Endothelial cell (in vitro differentiated cells): ENCODE measurements at regions not wholly inside any gene's neighbourhood (a gene's known extent, or its start where the extent isn't known, plus 50 kb on each side); places are given as distances from the start of the nearest gene placed in this dataset.
"Not testable (repeated sequence)": the region's sequence is repeated elsewhere in the genome, so short reads cannot be mapped to it uniquely, and the experiment has no call there.

Experiments
- DNase-seq: peaks from one replicate; pipeline ENCODE4 v3.0.0; 2021; ENCODE audit warnings: low spot score
- H3K27ac Mint-ChIP-seq: one replicate; pipeline ENCODE4 v1.8.0; 2021; ENCODE audit warnings: mixed read lengths, inconsistent platforms; ENCODE audit not compliant: unreplicated experiment
- H3K27me3 Mint-ChIP-seq: one replicate; pipeline ENCODE4 v1.8.0; 2021; ENCODE audit warnings: mild to moderate bottlenecking, moderate library complexity, mixed read lengths, inconsistent platforms; ENCODE audit not compliant: unreplicated experiment
- H3K36me3 Mint-ChIP-seq: one replicate; pipeline ENCODE4 v1.8.0; 2021; ENCODE audit warnings: mild to moderate bottlenecking, low read depth, mixed read lengths, inconsistent platforms; ENCODE audit not compliant: unreplicated experiment
- H3K4me1 Mint-ChIP-seq: one replicate; pipeline ENCODE4 v1.8.0; 2021; ENCODE audit warnings: mild to moderate bottlenecking, mixed read lengths, inconsistent platforms; ENCODE audit not compliant: unreplicated experiment
- H3K4me3 Mint-ChIP-seq: one replicate; pipeline ENCODE4 v1.8.0; 2021; ENCODE audit warnings: mild to moderate bottlenecking, mixed read lengths, inconsistent platforms; ENCODE audit not compliant: unreplicated experiment
- H3K9me3 Mint-ChIP-seq: one replicate; pipeline ENCODE4 v1.8.0; 2021; ENCODE audit warnings: mixed read lengths, inconsistent platforms; ENCODE audit not compliant: unreplicated experiment
- CTCF ChIP-seq: fragments of 200-600 bp; sonication (generic); IDR thresholded peaks from one replicate; pipeline ENCODE4 v1.5.0; 2021; ENCODE audit warnings: antibody characterized with exemption; ENCODE audit not compliant: unreplicated experiment

GRCh38 chrX:56026815-56027214, 205.3 kb upstream of the KLF8 start:
- no peaks in the 10 kb centered on the region for H3K9me3 Mint-ChIP-seq
- no peak for TF ChIP-seq CTCF
- no peak overlapping the region for H3K4me3 Mint-ChIP-seq
- no peaks in the 10 kb centered on the region for H3K27me3 Mint-ChIP-seq
- DNase-seq, result no peak
- H3K36me3 Mint-ChIP-seq, result peaks cover 4% of the 10 kb centered on the region
- H3K4me1 Mint-ChIP-seq, result no peaks in the 10 kb centered on the region
- H3K27ac Mint-ChIP-seq, result no peak overlapping the region

- Mint-ChIP-seq H3K36me3 (peaks cover 4% of the 10 kb centered on the region), H3K4me1 (no peaks in the 10 kb centered on the region), H3K27me3 (no peaks in the 10 kb centered on the region), H3K27ac (no peak overlapping the region), H3K4me3 (no peak overlapping the region), H3K9me3 (no peaks in the 10 kb centered on the region)
- no peak for DNase-seq
- no peak for TF ChIP-seq CTCF
Observed at GRCh38 chrX:56029188-56029587, 203.0 kb upstream of the KLF8 start.

- Mint-ChIP-seq H3K27ac (no peak overlapping the region), H3K9me3 (no peaks in the 10 kb centered on the region), H3K4me1 (no peaks in the 10 kb centered on the region)
Observed at GRCh38 chrX:56029691-56030090, 202.5 kb upstream of the KLF8 start.

GRCh38 chrX:56031409-56031808, 200.7 kb upstream of the KLF8 start:
- Mint-ChIP-seq H3K27ac (no peak overlapping the region), H3K9me3 (no peaks in the 10 kb centered on the region), H3K27me3 (no peaks in the 10 kb centered on the region), H3K4me3 (no peak overlapping the region), H3K4me1 (no peaks in the 10 kb centered on the region), H3K36me3 (peaks cover 4% of the 10 kb centered on the region)
- DNase-seq, result no peak
- TF ChIP-seq CTCF, result no peak

More at GRCh38 chrX:56029691-56030090, 202.5 kb upstream of the KLF8 start:
- Mint-ChIP-seq H3K36me3 (peaks cover 4% of the 10 kb centered on the region), H3K4me3 (no peak overlapping the region), H3K27me3 (no peaks in the 10 kb centered on the region)
- DNase-seq, result no peak
- TF ChIP-seq CTCF, result no peak

DNA sequence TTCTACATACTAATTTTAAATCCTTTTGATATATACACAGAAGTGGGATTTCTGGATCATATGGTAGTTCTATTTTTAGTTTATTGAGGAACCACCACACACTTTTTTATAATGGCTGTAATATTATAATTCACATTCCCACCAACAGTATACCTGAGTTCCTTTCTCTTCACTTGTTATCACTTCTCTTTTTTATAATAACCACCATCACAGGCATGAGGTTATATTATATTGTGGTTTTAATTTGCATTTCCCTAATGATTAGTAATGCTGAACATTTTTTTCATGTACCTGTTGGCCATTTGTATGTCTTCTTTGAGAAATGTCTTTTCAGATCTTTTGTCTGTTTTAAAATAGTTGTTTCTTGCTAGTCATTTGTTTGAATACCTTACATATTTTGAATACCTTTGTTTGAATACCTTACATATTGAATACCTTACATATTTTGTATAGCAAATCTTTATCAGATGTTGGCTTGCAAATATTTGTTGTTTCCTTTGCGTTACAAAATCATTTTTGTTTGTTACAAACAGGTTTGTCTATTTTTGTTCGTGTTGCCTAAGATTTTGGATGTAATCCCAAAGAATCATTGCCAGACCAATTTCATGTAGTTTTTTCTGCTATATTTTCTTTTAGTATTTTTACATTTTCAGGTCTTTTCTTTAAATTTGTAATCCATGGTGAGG, 198.5 kb upstream of the KLF8 start:
- no peak for TF ChIP-seq CTCF
- Mint-ChIP-seq H3K27ac (no peak overlapping the region), H3K4me1 (no peaks in the 10 kb centered on the region), H3K36me3 (peaks cover 4% of the 10 kb centered on the region), H3K9me3 (no peaks in the 10 kb centered on the region), H3K27me3 (no peaks in the 10 kb centered on the region), H3K4me3 (no peak overlapping the region)
- DNase-seq, result no peak

- H3K27ac Mint-ChIP-seq, H3K9me3 Mint-ChIP-seq, H3K27me3 Mint-ChIP-seq, H3K36me3 Mint-ChIP-seq, H3K4me1 Mint-ChIP-seq, DNase-seq, H3K4me3 Mint-ChIP-seq: not testable (repeated sequence)
Observed at GRCh38 chrX:56052673-56053330, 179.4 kb upstream of the KLF8 start.
